HK-2 (cell line): ENCODE measurements at regions not wholly inside any gene's neighbourhood (a gene's known extent, or its start where the extent isn't known, plus 50 kb on each side); places are given as distances from the start of the nearest gene placed in this dataset.

ENCODE experiments used
- DNase-seq: peaks from one replicate; pipeline ENCODE4 v3.0.0-alpha.2; 2018; ENCODE audit not compliant: unreplicated experiment

DNA sequence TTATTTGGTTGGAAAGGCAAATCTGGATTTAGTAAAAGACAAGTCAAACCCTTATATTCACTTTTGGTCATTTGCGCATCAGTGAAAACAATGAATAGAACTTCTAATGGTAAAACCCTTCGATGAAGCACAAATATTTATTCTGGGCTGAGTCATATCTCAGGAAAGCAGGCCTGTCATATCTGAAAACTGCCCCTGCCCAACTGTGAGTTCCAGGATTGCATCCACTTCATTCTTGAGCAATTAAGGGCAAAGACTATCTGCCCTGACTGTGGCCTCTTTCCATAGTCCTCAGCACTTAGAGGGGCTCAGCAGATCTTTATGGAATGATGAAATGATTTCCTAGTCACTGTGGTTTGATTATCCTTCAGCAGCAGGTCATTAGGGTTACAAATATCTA lies 795.2 kb upstream of the ID2 start:
- no peak for DNase-seq

- DNase-seq = no peak
Observed at GRCh38 chr2:7887441-7887840, 794.4 kb upstream of the ID2 start.

GRCh38 chr2:7888876-7889275 lies 793.0 kb upstream of the ID2 start:
- no peak for DNase-seq

DNA sequence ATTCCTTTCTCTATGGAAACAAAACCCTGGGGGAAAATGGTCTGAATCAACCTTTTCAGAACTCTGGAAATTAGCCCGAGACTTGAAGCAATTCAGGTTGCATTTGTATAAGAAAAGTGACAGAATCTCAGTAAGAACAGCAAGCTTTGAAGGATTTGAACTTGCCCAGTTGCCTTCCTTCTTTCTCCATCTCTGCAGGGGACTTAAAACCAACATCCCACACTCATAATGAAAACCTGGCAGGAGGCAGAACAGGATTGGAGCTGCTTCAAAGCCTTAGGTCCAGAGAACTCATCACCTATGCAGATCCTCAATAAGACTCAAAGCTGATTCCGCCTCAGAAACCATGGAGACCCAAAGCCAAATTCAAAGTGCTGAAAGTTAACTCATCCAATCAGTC lies 790.5 kb upstream of the ID2 start:
- DNase-seq = no peak

DNA sequence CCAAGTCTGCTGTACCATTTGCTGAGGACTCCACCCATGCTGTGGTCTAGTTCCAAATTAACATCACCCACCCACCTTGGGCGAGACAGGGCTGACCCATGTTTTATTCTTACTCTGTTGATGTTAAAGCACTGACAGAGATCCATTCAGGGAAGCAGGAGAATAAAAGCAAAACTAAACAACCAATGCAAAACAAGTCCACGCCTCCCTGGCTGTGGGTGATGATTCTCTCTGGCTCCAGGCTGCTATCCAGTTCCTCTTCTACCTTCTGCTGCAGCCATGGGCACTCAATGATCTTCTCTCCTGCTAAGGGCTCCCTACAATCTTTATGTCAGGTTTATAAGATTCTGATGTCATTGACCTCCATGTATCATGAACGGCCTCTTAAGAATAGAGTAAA lies 786.6 kb upstream of the ID2 start:
- DNase-seq = no peak

GRCh38 chr2:7896940-7897487 lies 784.8 kb upstream of the ID2 start:
- no peak for DNase-seq

DNA sequence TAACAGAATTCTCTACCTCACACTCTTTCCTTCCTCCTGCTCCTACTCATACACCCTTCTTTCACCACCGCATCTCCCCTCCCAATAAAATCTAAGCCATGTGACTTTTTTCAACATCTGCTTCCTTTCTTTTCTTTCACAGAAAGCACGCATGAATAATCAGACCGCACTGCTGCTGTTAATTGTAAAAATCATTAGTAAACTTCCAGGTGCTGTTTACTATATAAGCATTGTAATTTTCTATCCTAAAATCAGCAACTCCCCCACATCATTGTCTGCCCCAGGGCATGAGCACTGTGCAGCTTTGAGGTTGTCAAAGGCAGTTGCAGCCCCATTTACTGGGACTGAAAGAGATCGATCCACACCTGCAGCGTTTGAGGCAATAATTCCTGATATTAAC lies 782.6 kb upstream of the ID2 start:
- no peak for DNase-seq

DNA sequence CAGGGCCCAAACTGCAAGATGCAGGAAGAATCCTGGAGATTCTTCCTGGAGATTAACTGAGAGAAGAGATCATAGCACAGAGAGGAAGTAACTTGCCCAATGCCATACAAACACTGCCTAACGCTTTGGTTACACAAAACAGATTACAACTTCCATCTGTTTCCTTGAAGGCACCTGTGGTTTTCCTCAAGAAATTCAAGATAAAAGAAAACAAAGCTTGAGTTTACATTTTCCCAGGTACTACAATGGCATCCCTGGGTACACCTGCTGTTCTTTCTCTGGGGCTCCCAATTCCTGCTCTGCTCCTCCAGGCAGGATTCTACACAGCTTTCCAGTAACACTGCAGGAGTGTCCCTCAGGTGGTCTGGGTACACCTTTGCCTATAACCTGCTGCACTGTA lies 781.9 kb upstream of the ID2 start:
- no peak for DNase-seq

DNA sequence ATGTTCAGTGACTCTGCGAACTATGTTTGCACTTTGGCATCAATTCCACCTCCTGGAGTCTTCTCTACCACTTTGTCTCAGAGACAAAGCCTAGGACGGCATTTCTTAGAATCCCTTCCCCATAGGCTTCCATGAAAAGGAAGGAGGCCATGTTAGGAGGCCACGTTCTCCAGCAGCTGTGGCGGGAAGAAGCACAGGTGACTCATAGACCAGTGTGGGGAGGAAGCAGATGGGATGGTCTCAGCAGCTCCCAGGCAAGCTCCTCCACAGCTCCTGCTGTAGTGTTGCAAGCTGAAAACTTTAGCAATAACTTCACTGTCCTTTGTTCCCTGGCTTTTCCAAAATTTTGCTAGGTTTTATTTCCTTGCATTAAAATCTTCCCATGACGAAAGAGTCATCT lies 781.3 kb upstream of the ID2 start:
- DNase-seq = no peak

DNA sequence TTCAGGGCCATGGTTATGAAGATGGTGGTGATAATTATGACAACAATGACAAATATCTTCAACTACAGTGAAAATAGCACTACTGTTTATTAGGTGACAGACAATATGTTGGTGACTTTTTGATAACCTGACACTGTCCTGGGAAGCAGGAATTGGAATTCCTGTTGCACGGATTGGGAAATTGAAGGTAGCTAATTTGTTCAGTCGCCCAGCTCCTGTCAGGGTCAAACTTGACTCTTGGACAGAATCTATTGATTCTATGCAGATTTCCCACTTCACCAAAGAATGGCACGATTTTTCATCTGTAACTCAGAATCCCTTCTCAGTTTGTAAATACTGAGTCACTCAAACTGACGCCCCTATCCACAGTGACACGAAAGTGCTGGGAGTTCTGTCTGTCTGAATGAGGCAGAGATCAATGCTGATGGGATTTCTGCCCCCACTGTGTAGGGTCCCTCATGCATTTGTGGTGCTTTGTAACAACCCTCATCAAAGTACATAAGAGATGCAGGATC lies 779.5 kb upstream of the ID2 start:
- no peak for DNase-seq

DNA sequence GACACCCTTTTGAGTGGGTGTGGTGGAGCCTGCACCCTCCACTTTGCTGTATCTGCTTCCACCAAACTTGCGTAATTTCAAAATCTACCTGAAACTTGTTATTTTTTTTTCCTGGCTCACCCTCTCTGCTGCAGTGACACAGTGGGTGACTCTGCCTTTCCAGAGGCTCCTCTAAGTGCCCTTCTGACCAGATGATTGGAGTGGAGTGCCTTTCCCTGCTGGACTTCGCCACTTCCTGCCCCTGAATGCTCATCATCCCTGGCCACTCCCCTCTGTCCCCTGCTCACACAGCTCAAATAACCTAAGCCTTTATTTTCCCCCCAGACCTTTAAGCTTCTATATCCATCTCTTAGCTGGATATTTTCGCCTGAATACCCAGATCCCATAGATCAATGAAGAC lies 777.5 kb upstream of the ID2 start:
- peak; percentile 2 for DNase-seq

DNA sequence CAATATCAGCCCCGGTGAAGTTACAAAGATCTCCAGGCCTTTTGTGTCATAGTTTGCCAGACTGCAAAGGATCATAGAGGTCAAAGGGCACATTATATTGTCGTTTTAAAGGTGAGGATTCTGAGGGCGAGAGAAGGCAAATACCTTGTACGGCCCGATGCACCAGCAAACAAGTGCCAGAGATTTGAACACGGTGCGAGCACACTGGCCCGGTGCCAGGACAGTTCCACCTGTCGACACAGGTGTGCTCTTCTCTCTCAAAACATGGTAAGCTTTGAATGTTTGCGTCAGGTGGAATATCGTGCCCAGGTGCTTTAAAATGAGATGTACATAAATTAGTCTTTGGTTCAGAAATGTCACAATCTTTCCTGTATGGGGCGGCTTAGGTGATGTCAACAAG lies 776.1 kb upstream of the ID2 start:
- no peak for DNase-seq

DNA sequence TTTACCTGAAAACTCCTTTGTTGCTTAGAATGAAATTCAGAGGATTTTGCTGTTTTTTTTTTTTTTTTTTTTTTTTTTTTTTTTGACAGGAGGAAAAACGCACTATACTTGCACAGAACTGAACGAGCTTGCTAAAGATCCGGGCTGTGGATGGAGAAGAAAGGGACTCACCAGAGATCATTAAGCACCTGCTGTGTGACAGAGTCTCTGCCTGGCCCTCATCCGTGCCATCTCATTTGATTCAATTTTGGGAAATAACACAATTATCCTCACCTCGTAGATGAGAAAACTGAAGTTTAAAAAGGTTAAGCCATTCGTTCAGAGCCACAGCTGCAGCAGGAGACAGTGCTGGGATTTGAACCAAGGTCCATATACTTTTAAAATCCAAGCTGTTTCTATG lies 775.4 kb upstream of the ID2 start:
- DNase-seq = no peak

- DNase-seq = no peak
Observed at GRCh38 chr2:7907041-7907440, 774.8 kb upstream of the ID2 start.

GRCh38 chr2:7910752-7911151 lies 771.1 kb upstream of the ID2 start:
- no peak for DNase-seq

DNA sequence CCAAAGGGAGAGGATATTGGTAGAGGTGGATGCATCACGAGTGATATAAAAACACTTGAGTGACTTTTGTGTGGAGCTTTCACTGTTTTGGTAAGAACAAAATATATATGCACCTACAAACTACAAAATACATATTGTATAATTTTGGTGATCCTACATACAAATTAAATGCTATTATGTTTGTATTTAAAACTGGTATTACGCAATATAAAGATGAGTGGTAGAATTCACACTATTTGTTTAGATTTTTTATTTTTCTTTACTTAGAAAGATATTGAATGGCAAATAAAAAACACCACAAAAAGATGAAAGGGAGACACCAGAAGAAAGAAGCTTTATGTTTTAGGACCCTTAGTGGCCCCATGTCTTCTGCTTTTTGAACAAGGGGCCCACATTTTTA lies 770.7 kb upstream of the ID2 start:
- DNase-seq = no peak

DNA sequence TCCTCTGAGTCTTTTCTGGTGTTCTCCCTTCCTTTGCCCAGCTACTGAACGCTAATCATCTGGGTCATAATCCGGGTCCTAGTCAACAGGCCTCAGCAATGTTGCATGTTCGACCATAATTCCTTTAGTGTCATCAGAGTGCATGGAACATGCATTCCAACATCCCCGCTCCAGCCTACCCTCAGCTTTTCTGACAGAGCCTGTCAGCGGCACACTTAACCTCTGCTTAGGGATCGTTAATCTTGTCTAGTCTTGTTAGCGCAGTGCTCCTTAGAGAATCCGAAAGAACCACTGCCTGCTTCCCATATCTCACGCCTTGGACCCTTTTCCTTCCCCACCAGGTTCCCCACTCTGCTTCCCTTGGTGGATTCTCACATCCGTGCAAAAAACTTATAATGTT lies 767.9 kb upstream of the ID2 start:
- no peak for DNase-seq

GRCh38 chr2:7915302-7916091 lies 766.4 kb upstream of the ID2 start:
- no peak for DNase-seq

DNA sequence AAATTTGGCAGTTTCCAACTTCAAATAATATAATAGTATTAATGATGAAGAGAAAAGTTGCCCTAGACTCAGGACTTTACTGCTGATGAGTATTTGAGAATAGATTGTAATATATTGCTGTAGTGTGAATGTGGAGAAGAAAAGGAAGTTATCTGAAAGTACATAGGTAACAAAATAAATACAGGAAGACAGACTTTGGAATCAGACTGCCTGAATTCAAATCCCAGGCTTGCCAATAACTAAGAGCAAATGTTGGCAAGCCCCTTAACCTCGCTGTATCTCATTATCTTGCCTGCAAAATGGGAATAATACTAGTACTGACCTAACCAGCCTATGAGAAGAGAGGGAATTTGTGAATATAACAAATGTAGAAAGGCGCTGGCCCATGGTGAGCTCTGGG lies 765.2 kb upstream of the ID2 start:
- no peak for DNase-seq

DNA sequence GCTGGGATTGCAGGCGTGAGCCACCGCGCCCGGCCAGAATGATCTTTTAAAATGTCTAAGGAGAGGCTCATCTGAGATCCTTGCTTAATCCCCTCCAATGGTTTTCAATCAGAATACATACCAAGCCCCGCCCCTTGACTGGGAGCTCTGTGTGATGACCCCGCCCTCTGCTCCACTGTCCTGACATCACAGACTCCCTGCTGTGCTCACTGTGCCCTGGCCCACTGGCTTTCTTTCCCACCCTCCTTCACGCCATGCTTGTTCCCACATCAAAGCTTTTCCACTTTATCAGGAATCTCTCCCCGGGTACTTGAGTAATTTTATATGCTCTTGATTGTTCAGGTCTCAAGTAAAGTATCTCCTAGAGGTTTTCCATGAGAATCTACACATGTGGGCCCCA lies 762.3 kb upstream of the ID2 start:
- no peak for DNase-seq

GRCh38 chr2:7924023-7924762 lies 757.7 kb upstream of the ID2 start:
- DNase-seq = no peak

DNA sequence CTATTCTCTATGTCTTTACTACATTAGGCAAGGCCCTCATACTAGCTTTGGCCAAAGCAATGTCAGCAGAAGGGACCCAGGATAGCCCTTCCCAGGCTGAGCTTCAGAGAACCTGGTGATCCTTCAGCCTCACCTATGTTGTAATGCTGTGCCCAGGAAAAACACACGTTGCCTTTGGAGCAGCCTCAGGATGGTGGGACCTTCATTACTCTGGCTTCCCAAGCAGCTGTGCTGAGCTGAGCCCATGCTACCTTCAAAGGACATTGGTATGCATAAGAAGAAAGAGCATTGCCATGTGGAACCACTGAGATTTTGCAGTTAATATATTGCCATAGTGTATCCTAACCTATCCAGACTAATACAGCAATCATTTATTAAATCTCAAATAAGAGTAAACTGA lies 756.4 kb upstream of the ID2 start:
- DNase-seq = no peak

GRCh38 chr2:7927691-7928090 lies 754.2 kb upstream of the ID2 start:
- DNase-seq = no peak
